NT2/D1 (cell line): ENCODE measurements at regions not wholly inside any gene's neighbourhood (a gene's known extent, or its start where the extent isn't known, plus 50 kb on each side); places are given as distances from the start of the nearest gene placed in this dataset.

Experiments used
- SUZ12 ChIP-seq: IDR thresholded peaks from 2 replicates; pipeline ENCODE4 v1.6.1; 2011; ENCODE audit not compliant: insufficient read length, insufficient read depth; ENCODE audit errors: extremely low read depth
- YY1 ChIP-seq: IDR thresholded peaks from 2 replicates; pipeline ENCODE4 v1.6.1; 2011; ENCODE audit not compliant: insufficient read length, insufficient read depth
- ZNF274 ChIP-seq: IDR thresholded peaks from 2 replicates; pipeline ENCODE4 v1.6.1; 2011; ENCODE audit warnings: mild to moderate bottlenecking, low read depth, low read length

DNA sequence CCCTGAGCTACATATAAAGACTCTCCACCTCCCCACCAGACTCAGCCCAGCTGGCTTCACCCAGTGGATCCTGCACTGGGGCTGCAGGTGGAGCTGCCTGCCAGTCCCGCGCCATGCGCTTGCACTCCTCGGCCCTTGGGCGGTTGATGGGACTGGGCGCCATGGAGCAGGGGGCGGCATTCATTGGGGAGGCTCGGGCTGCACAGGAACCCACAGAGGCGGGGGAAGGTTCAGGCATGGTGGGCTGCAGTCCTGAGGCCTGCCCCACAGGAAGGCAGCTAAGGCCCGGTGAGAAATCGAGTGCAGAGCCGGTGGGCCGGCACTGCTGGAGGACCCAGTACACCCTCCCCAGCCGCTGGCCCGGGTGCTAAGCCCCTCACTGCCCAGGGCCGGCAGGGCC, 157.2 kb upstream of the GNAI1 start:
- TF ChIP-seq YY1, result no peak
- no peak for TF ChIP-seq SUZ12
- no peak for TF ChIP-seq ZNF274
